Prostate gland (tissue), 2 donors: ENCODE measurements at regions not wholly inside any gene's neighbourhood (a gene's known extent, or its start where the extent isn't known, plus 50 kb on each side); places are given as distances from the start of the nearest gene placed in this dataset.

Experiments used
- DNase-seq: peaks from one replicate; pipeline ENCODE4 v3.0.0-alpha.2; 2019; ENCODE audit warnings: low spot score
- H3K27ac ChIP-seq, 2 donors: fragments of 200-600 bp; sonication (generic); 2 replicates each; pipeline ENCODE4 v1.5.1; 2017 to 2019
- H3K27me3 ChIP-seq: fragments of 200-600 bp; sonication (generic); replicated peaks from 2 replicates; pipeline ENCODE4 v1.5.1; 2019; ENCODE audit not compliant: insufficient read depth
- H3K36me3 ChIP-seq, 2 donors: fragments of 200-600 bp; sonication (generic); 1 replicate in 1 of 2; 2 replicates in 1 of 2; pipeline versions ENCODE4 v1.5.1 to v1.8.1; 2017 to 2019
- H3K4me1 ChIP-seq: fragments of 200-600 bp; sonication (generic); replicated peaks from 2 replicates; pipeline ENCODE4 v1.5.1; 2019
- H3K4me3 ChIP-seq, 2 donors: fragments of 200-600 bp; sonication (generic); 2 replicates each; pipeline ENCODE4 v1.5.1; 2017 to 2019
- H3K9me3 ChIP-seq: fragments of 200-600 bp; sonication (generic); 2 replicates; pipeline ENCODE4 v1.5.1; 2017
- CTCF ChIP-seq, 4 experiments: fragments of 200-600 bp in 2 of 4; fragments of 450-650 bp in 2 of 4; sonication (generic) in 2 of 4; IDR thresholded peaks; 1 replicate in 3 of 4; 2 replicates in 1 of 4; pipeline ENCODE4 v1.5.1; 2016 to 2019; ENCODE audit warnings: antibody characterized with exemption in 4 of 4, mild to moderate bottlenecking in 2 of 4, moderate library complexity in 2 of 4
- POLR2A ChIP-seq: fragments of 450-650 bp; IDR thresholded peaks from one replicate; pipeline ENCODE4 v1.6.1; 2016; ENCODE audit warnings: antibody characterized with exemption, mild to moderate bottlenecking
- POLR2AphosphoS5 ChIP-seq: sonication (generic); formaldehyde crosslinking; IDR thresholded peaks from one replicate; pipeline ENCODE4 v1.6.1; 2017; ENCODE audit warnings: antibody characterized with exemption
- WGBS: methylation state at CpG from one replicate; pipeline ENCODE4 v1.1.5; 2018; 5-methylcytosine and 5-hydroxymethylcytosine counted together
- intact Hi-C: fragments of 100-400 bp; cut with DNase I; formaldehyde crosslinking; loops from one replicate; pipeline ENCODE4 v1.14.2; 2022

- H3K36me3 ChIP-seq, result no peaks in the 10 kb centered on the region
- no peaks in the 10 kb centered on the region for H3K4me1 ChIP-seq
- intact Hi-C loops, result no loop called here
- H3K9me3 ChIP-seq, result no peaks in the 10 kb centered on the region
- H3K4me3 ChIP-seq, result no peak overlapping the region
- TF ChIP-seq POLR2AphosphoS5 (no peak), POLR2A (no peak), CTCF (IDR thresholded peaks at IDR 0.05) (no peak)
- WGBS, result 68% methylated on average over 1 of the region's 1 CpG
- DNase-seq, result no peak
- no peaks in the 10 kb centered on the region for H3K27me3 ChIP-seq
- no peak overlapping the region for H3K27ac ChIP-seq
Observed at GRCh38 chr11:107180236-107180635, 162.0 kb upstream of the GUCY1A2 start.

- H3K27me3 ChIP-seq, result no peaks in the 10 kb centered on the region
- WGBS, result 74% methylated on average over 1 of the region's 1 CpG
- H3K4me3 ChIP-seq, result no peak overlapping the region
- no peak for TF ChIP-seq POLR2AphosphoS5
- intact Hi-C loops, result no loop called here
- DNase-seq, result no peak
- H3K4me1 ChIP-seq, result no peaks in the 10 kb centered on the region
- H3K36me3 ChIP-seq, result no peaks in the 10 kb centered on the region
- no peak overlapping the region for H3K27ac ChIP-seq
- no peaks in the 10 kb centered on the region for H3K9me3 ChIP-seq
Observed at GRCh38 chr11:107179829-107180228, 161.6 kb upstream of the GUCY1A2 start.

GRCh38 chr11:107177106-107177477, 158.8 kb upstream of the GUCY1A2 start:
- WGBS, result 92% methylated on average over 15 of the region's 15 CpGs

GRCh38 chr11:107176148-107177105, 158.2 kb upstream of the GUCY1A2 start:
- no peaks in the 10 kb centered on the region for H3K4me1 ChIP-seq
- no peak for DNase-seq
- WGBS, result 95% methylated on average over 37 of the region's 37 CpGs

More at GRCh38 chr11:107177106-107177477, 158.8 kb upstream of the GUCY1A2 start:
- no peak for DNase-seq
- TF ChIP-seq POLR2AphosphoS5 (no peak), POLR2A (no peak), CTCF (IDR thresholded peaks at IDR 0.05) (no peak)
- Histone ChIP-seq H3K4me3 (no peak overlapping the region), H3K9me3 (no peaks in the 10 kb centered on the region), H3K4me1 (no peaks in the 10 kb centered on the region), H3K36me3 (no peaks in the 10 kb centered on the region), H3K27me3 (no peaks in the 10 kb centered on the region), H3K27ac (no peak overlapping the region)
- intact Hi-C loops, result no loop called here

GRCh38 chr11:107174856-107175255, 156.6 kb upstream of the GUCY1A2 start:
- Histone ChIP-seq H3K4me1 (no peaks in the 10 kb centered on the region), H3K9me3 (no peaks in the 10 kb centered on the region), H3K36me3 (no peaks in the 10 kb centered on the region), H3K27ac (no peak overlapping the region), H3K4me3 (no peak overlapping the region), H3K27me3 (no peaks in the 10 kb centered on the region)
- TF ChIP-seq CTCF (IDR thresholded peaks at IDR 0.05), result no peak
- TF ChIP-seq POLR2AphosphoS5, result no peak
- no peak for TF ChIP-seq POLR2A
- intact Hi-C loops, result no loop called here
- DNase-seq, result no peak
- 93% methylated on average over 5 of the region's 5 CpGs for WGBS

More at GRCh38 chr11:107176148-107177105, 158.2 kb upstream of the GUCY1A2 start:
- Histone ChIP-seq H3K27ac (no peak overlapping the region), H3K36me3 (no peaks in the 10 kb centered on the region), H3K9me3 (no peaks in the 10 kb centered on the region), H3K27me3 (no peaks in the 10 kb centered on the region), H3K4me3 (no peak overlapping the region)
- no peak for TF ChIP-seq CTCF (IDR thresholded peaks at IDR 0.05)
- intact Hi-C loops, result no loop called here
